ENCODE measurements at regions not wholly inside any gene's neighbourhood (a gene's known extent, or its start where the extent isn't known, plus 50 kb on each side); places are given as distances from the start of the nearest gene placed in this dataset.
A peak's percentile ranks its signal among the peaks of the same experiment; 100 is the strongest.

GRCh38 chr2:181228661-181229060 lies 228.5 kb upstream of the ITGA4 start:
- no peak overlapping the region for H3K9ac ChIP-seq (ENCODE audit: low read depth, low read length)
- no peak overlapping the region for H3K4me2 ChIP-seq (ENCODE audit: insufficient read depth, low read length)
- H3K4me3 ChIP-seq (ENCODE audit: low read depth in 1 of 2, low read length in 2 of 2): no peak overlapping the region
- no peak for ATAC-seq (ENCODE audit: insufficient read depth, low read depth)
- H2AFZ ChIP-seq (ENCODE audit: low read depth, low read length): no peak overlapping the region
- no peaks in the 10 kb centered on the region for H3K9me3 ChIP-seq (ENCODE audit: insufficient read depth, low read length, severe bottlenecking)
- TF ChIP-seq EZH2 (IDR thresholded peaks at IDR 0.05; ENCODE audit: borderline replicate concordance, low read depth, low read length, severe bottlenecking): no peak
- no peak overlapping the region for H3K27ac ChIP-seq (ENCODE audit: low read length)
- no peak for DNase-seq
- H3K79me2 ChIP-seq (ENCODE audit: insufficient read depth, low read length): no peaks in the 10 kb centered on the region
- H3K4me1 ChIP-seq (ENCODE audit: insufficient read depth, low read length): no peaks in the 10 kb centered on the region
- no peaks in the 10 kb centered on the region for H3K36me3 ChIP-seq (ENCODE audit: insufficient read depth, low read length)
- no peaks in the 10 kb centered on the region for H4K20me1 ChIP-seq (ENCODE audit: insufficient read depth, low read length)
- no peaks in the 10 kb centered on the region for H3K27me3 ChIP-seq (ENCODE audit: insufficient read depth, low read length, poor library complexity)

DNA sequence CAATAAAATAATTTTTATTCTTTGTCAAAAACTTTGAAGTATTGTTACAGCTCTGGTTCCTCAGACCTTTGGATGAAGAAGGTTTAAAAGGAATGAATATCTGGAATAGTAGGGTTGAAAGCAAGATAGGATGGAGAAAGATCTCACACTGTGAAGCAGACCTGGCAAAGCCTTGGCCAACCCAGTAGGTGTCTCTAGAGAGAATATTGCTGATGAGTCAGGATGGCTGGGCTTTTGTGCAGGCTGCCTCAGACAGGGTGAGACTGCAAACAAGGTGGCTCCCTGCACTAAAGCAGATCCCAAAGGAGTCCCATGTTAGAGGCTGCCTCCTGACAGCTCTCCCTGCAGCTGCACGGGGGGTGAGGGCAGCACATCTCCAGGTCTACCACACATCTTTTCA lies 226.0 kb upstream of the ITGA4 start:
- H3K27ac ChIP-seq (ENCODE audit: low read length): no peak overlapping the region
- no peaks in the 10 kb centered on the region for H3K79me2 ChIP-seq (ENCODE audit: insufficient read depth, low read length)
- H2AFZ ChIP-seq (ENCODE audit: low read depth, low read length): no peak overlapping the region
- no peak overlapping the region for H3K4me2 ChIP-seq (ENCODE audit: insufficient read depth, low read length)
- H3K9me3 ChIP-seq (ENCODE audit: insufficient read depth, low read length, severe bottlenecking): no peaks in the 10 kb centered on the region
- H3K27me3 ChIP-seq (ENCODE audit: insufficient read depth, low read length, poor library complexity): no peaks in the 10 kb centered on the region
- H4K20me1 ChIP-seq (ENCODE audit: insufficient read depth, low read length): no peaks in the 10 kb centered on the region
- DNase-seq (no peak), ATAC-seq (ENCODE audit: insufficient read depth, low read depth) (0 out of 3 replicates have a peak, but pooled peaks have one; percentile 45)
- H3K36me3 ChIP-seq (ENCODE audit: insufficient read depth, low read length): no peaks in the 10 kb centered on the region
- H3K9ac ChIP-seq (ENCODE audit: low read depth, low read length): no peak overlapping the region
- H3K4me3 ChIP-seq (ENCODE audit: low read depth in 1 of 2, low read length in 2 of 2): no peak overlapping the region
- H3K4me1 ChIP-seq (ENCODE audit: insufficient read depth, low read length): no peaks in the 10 kb centered on the region
- no peak for TF ChIP-seq EZH2 (IDR thresholded peaks at IDR 0.05; ENCODE audit: borderline replicate concordance, low read depth, low read length, severe bottlenecking)
- TF ChIP-seq, protein P1, sequence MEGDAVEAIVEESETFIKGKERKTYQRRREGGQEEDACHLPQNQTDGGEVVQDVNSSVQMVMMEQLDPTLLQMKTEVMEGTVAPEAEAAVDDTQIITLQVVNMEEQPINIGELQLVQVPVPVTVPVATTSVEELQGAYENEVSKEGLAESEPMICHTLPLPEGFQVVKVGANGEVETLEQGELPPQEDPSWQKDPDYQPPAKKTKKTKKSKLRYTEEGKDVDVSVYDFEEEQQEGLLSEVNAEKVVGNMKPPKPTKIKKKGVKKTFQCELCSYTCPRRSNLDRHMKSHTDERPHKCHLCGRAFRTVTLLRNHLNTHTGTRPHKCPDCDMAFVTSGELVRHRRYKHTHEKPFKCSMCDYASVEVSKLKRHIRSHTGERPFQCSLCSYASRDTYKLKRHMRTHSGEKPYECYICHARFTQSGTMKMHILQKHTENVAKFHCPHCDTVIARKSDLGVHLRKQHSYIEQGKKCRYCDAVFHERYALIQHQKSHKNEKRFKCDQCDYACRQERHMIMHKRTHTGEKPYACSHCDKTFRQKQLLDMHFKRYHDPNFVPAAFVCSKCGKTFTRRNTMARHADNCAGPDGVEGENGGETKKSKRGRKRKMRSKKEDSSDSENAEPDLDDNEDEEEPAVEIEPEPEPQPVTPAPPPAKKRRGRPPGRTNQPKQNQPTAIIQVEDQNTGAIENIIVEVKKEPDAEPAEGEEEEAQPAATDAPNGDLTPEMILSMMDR (IDR thresholded peaks at IDR 0.05; ENCODE audit: borderline replicate concordance, extremely low read depth, low read length, poor library complexity, severe bottlenecking): peak; percentile 3

- no peaks in the 10 kb centered on the region for H3K36me3 ChIP-seq (ENCODE audit: insufficient read depth, low read length)
- no peak overlapping the region for H2AFZ ChIP-seq (ENCODE audit: low read depth, low read length)
- H3K79me2 ChIP-seq (ENCODE audit: insufficient read depth, low read length): no peaks in the 10 kb centered on the region
- no peak overlapping the region for H3K9ac ChIP-seq (ENCODE audit: low read depth, low read length)
- ATAC-seq (ENCODE audit: insufficient read depth, low read depth) (no peak), DNase-seq (no peak)
- H3K4me1 ChIP-seq (ENCODE audit: insufficient read depth, low read length): no peaks in the 10 kb centered on the region
- TF ChIP-seq, protein P1 (IDR thresholded peaks at IDR 0.05; ENCODE audit: borderline replicate concordance, extremely low read depth, low read length, poor library complexity, severe bottlenecking): no peak
- TF ChIP-seq EZH2 (IDR thresholded peaks at IDR 0.05; ENCODE audit: borderline replicate concordance, low read depth, low read length, severe bottlenecking): no peak
- H3K27me3 ChIP-seq (ENCODE audit: insufficient read depth, low read length, poor library complexity): no peaks in the 10 kb centered on the region
- H3K9me3 ChIP-seq (ENCODE audit: insufficient read depth, low read length, severe bottlenecking): no peaks in the 10 kb centered on the region
- no peak overlapping the region for H3K4me3 ChIP-seq (ENCODE audit: low read depth in 1 of 2, low read length in 2 of 2)
- no peak overlapping the region for H3K27ac ChIP-seq (ENCODE audit: low read length)
- no peaks in the 10 kb centered on the region for H4K20me1 ChIP-seq (ENCODE audit: insufficient read depth, low read length)
- H3K4me2 ChIP-seq (ENCODE audit: insufficient read depth, low read length): no peak overlapping the region
Observed at GRCh38 chr2:181231886-181232621, 225.1 kb upstream of the ITGA4 start.

GRCh38 chr2:181234487-181234891 lies 222.7 kb upstream of the ITGA4 start:
- no peak overlapping the region for H3K27ac ChIP-seq (ENCODE audit: low read length)
- TF ChIP-seq EZH2 (IDR thresholded peaks at IDR 0.05; ENCODE audit: borderline replicate concordance, low read depth, low read length, severe bottlenecking): no peak
- TF ChIP-seq, protein P1 (IDR thresholded peaks at IDR 0.05; ENCODE audit: borderline replicate concordance, extremely low read depth, low read length, poor library complexity, severe bottlenecking): no peak
- no peaks in the 10 kb centered on the region for H3K36me3 ChIP-seq (ENCODE audit: insufficient read depth, low read length)
- no peak overlapping the region for H3K4me2 ChIP-seq (ENCODE audit: insufficient read depth, low read length)
- H4K20me1 ChIP-seq (ENCODE audit: insufficient read depth, low read length): no peaks in the 10 kb centered on the region
- H3K79me2 ChIP-seq (ENCODE audit: insufficient read depth, low read length): no peaks in the 10 kb centered on the region
- no peaks in the 10 kb centered on the region for H3K4me1 ChIP-seq (ENCODE audit: insufficient read depth, low read length)
- H2AFZ ChIP-seq (ENCODE audit: low read depth, low read length): no peak overlapping the region
- H3K9ac ChIP-seq (ENCODE audit: low read depth, low read length): no peak overlapping the region
- H3K4me3 ChIP-seq (ENCODE audit: low read depth in 1 of 2, low read length in 2 of 2): no peak overlapping the region
- ATAC-seq (ENCODE audit: insufficient read depth, low read depth): no peak
- DNase-seq: no peak
- no peaks in the 10 kb centered on the region for H3K27me3 ChIP-seq (ENCODE audit: insufficient read depth, low read length, poor library complexity)
- no peaks in the 10 kb centered on the region for H3K9me3 ChIP-seq (ENCODE audit: insufficient read depth, low read length, severe bottlenecking)
